ENCODE measurements at regions not wholly inside any gene's neighbourhood (a gene's known extent, or its start where the extent isn't known, plus 50 kb on each side); places are given as distances from the start of the nearest gene placed in this dataset.
A peak's percentile ranks its signal among the peaks of the same experiment; 100 is the strongest.

- DNase-seq (ENCODE audit: low read depth), result no peak
These were observed 340.0 kb downstream of the C12orf50 start for GRCh38 chr12:87689196-87689595.

- DNase-seq (ENCODE audit: low read depth), result peak; percentile 45
These were observed 341.8 kb downstream of the C12orf50 start for GRCh38 chr12:87687362-87687761.

- no peak for DNase-seq (ENCODE audit: low read depth)
These were observed 343.5 kb downstream of the C12orf50 start for GRCh38 chr12:87685696-87686095.

GRCh38 chr12:87679251-87679650 lies 349.9 kb downstream of the C12orf50 start:
- DNase-seq (ENCODE audit: low read depth), result peak; percentile 12

GRCh38 chr12:87678453-87678852 lies 350.7 kb downstream of the C12orf50 start:
- DNase-seq (ENCODE audit: low read depth), result no peak

GRCh38 chr12:87676731-87677130 lies 352.5 kb downstream of the C12orf50 start:
- no peak for DNase-seq (ENCODE audit: low read depth)

- DNase-seq (ENCODE audit: low read depth), result no peak
These were observed 357.4 kb downstream of the C12orf50 start for GRCh38 chr12:87671757-87672156.

- DNase-seq (ENCODE audit: low read depth), result no peak
These were observed 358.8 kb downstream of the C12orf50 start for GRCh38 chr12:87670448-87670847.

- DNase-seq (ENCODE audit: low read depth), result peak; percentile 56
These were observed 361.8 kb downstream of the C12orf50 start for GRCh38 chr12:87667378-87667777.

GRCh38 chr12:87661786-87662377 lies 367.3 kb downstream of the C12orf50 start:
- DNase-seq (ENCODE audit: low read depth), result no peak

GRCh38 chr12:87660987-87661774 lies 368.0 kb downstream of the C12orf50 start:
- no peak for DNase-seq (ENCODE audit: low read depth)

- no peak for DNase-seq (ENCODE audit: low read depth)
These were observed 368.9 kb downstream of the C12orf50 start for GRCh38 chr12:87660291-87660690.

- DNase-seq (ENCODE audit: low read depth), result no peak
These were observed 372.9 kb downstream of the C12orf50 start for GRCh38 chr12:87656311-87656710.

GRCh38 chr12:87651670-87652425 lies 377.4 kb downstream of the C12orf50 start:
- no peak for DNase-seq (ENCODE audit: low read depth)

GRCh38 chr12:87642245-87642644 lies 387.0 kb downstream of the C12orf50 start:
- no peak for DNase-seq (ENCODE audit: low read depth)

GRCh38 chr12:87618199-87618598 lies 411.0 kb downstream of the C12orf50 start:
- no peak for DNase-seq (ENCODE audit: low read depth)

- DNase-seq (ENCODE audit: low read depth), result no peak
These were observed 416.2 kb downstream of the C12orf50 start for GRCh38 chr12:87612996-87613395.

- no peak for DNase-seq (ENCODE audit: low read depth)
These were observed 420.9 kb downstream of the C12orf50 start for GRCh38 chr12:87608321-87608720.

GRCh38 chr12:87603727-87604126 lies 425.5 kb downstream of the C12orf50 start:
- DNase-seq (ENCODE audit: low read depth), result peak; percentile 69

- no peak for DNase-seq (ENCODE audit: low read depth)
These were observed 429.7 kb downstream of the C12orf50 start for GRCh38 chr12:87599459-87599858.

GRCh38 chr12:87597114-87597513 lies 432.1 kb downstream of the C12orf50 start:
- DNase-seq (ENCODE audit: low read depth), result no peak

GRCh38 chr12:87596636-87597035 lies 432.6 kb downstream of the C12orf50 start:
- no peak for DNase-seq (ENCODE audit: low read depth)

All from myocyte (in vitro differentiated cells).